ENCODE measurements at regions not wholly inside any gene's neighbourhood (a gene's known extent, or its start where the extent isn't known, plus 50 kb on each side); places are given as distances from the start of the nearest gene placed in this dataset.
A peak's percentile ranks its signal among the peaks of the same experiment; 100 is the strongest.

DNA sequence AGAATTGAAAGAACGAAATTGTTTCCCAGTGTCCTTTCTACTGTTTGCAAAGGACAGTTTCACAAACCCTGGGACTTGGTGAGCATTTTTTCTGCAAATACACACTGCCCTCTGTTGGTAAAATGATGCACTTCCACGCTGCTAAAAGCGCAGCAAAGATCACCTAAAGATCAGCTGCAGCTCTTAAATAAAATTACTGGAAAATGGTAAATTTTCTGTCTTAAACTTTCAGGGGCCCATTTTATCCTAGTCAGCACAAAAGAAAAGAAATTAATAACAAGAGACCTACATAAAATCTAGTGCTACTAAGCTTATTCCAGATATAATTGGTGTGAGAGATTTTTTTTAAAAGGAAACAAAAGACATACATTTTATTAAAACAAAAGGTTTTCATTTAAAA lies 566.0 kb downstream of the CAAP1 start:
- DNase-seq (ENCODE audit: low read depth in 2 of 3, low spot score in 1 of 3): peak in 1 of 3 donors; percentile 4

DNA sequence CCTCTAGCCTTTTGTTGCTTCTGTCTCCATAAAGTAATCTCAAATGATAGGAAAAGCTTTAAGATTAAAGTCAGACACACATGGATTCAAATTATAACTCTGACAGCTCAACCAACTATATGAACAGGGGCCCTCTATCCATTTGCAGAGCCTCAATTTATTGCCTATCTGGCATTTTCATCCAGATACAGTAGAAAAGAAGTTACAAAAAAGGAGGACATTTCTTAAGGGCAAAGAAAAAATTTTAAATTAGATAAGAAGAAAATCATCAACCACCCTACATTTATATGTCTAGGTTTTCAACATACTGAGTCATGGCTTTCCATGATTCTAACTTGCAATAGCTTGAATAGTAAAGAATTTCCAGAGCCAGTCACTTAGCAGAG lies 567.2 kb downstream of the CAAP1 start:
- DNase-seq (ENCODE audit: low read depth in 2 of 3, low spot score in 1 of 3): no peak

DNA sequence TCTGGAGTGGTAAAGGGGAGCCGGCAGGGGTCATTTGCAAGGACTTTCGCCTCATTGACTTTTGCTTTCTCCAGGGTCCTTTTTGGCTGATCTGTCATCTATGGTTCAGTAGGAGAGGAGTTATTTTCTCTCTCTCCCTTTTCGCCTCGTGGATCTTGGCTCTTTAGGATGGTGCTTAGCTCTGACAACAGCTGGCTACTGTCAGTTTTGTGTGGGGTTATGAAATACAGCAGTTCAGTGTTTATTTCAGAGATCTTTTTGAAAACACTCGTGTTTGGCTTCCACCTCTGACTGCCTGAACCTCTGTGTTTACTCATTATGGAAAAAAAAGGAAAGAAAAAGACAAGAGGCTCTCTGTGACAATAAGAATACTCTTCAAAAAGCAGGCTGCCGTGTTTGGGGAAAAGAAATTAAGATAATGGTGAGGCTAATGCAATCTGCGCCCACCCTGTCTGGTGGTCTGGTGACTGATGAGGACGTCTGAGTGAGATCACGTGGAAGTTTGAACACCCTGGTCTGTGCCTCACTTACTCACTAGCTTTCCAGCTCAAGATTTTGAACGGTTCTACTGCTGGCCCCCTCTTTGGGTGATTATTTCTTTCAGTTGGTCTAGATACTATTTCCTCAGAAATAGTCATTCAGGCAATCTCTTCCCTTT lies 567.7 kb downstream of the CAAP1 start:
- DNase-seq (ENCODE audit: low read depth in 2 of 3, low spot score in 1 of 3): no peak

DNA sequence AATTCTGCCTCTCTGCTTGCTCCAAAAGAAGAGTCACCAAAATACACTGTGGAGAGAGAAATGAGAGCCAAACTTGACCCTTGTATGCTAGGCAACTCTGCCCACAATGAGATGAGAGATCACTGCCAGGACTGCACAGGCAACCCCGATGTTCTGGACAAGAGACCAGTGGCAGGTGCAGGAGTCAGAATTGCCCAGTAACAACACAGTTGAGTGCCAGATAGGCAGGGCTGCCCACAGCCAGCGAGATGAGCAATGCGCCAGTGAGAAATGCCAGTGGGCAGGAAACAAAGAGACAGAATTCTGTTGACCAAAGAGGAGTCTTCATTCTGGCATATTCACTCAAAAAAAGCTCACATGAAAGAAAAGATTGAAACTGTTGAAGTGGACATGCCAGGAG lies 570.7 kb downstream of the CAAP1 start:
- DNase-seq (ENCODE audit: low read depth in 2 of 3, low spot score in 1 of 3): no peak

DNA sequence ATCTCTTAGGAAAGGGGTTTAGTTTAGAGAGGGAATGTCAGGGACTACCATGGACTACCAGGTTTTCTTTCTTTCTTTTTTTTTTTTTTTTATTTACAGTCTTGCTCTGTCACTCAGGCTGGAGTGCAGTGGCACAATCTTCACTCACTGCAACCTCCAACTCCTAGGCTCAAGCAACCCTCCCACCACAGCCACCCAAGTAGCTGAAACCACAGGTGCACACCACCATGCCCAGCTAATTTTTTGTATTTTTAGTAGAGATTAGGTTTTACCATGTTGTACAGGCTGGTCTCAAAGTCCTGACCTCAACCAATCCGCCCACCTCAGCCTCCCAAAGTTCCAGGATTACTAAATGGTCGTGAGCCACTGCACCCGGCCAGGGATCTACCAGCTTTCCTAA lies 572.7 kb downstream of the CAAP1 start:
- no peak for DNase-seq (ENCODE audit: low read depth in 2 of 3, low spot score in 1 of 3)

DNA sequence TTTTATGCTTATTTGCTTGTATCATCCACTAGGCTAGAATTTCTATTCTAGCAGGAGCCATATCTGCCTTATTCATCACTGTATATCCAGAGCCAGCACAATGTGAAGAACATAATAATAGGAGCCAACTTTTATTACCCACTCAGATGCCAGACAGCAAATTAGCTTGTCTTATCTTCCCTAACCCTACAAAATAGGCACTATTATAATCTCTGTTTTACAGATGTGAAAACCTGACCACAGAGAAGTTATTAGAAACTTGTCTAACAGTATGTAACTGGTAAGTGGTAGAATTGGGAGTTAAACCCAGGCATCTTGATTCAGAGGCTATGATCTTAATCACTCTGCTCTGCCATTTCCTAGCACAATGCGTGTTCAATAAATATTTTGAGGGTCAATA lies 579.5 kb downstream of the CAAP1 start:
- DNase-seq (ENCODE audit: low read depth in 2 of 3, low spot score in 1 of 3): no peak

DNA sequence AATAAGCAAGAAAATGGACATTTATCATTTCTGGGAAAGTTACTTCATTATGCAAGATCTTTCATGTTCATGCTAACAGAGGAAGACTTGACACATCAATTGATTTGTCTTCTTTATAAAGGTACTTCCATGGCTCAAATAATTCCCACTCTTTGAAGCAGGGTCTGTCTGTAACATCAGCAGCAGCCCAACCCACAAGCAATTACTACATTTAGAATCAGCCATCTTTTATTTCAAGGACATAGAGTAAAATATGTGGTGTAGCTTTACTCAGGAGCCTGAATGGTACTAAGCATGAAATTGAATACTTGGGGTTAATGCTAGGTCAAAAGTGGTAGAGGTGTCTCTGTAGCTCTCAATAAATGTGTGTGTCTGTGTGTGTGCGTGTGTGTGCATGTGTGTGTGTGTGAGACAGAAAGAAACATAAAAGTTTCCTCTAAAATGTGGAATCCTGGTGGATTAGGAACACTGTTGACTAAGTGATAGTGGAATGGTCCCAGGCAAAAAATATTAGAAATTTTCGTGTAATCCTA lies 581.1 kb downstream of the CAAP1 start:
- no peak for DNase-seq (ENCODE audit: low read depth in 2 of 3, low spot score in 1 of 3)

DNA sequence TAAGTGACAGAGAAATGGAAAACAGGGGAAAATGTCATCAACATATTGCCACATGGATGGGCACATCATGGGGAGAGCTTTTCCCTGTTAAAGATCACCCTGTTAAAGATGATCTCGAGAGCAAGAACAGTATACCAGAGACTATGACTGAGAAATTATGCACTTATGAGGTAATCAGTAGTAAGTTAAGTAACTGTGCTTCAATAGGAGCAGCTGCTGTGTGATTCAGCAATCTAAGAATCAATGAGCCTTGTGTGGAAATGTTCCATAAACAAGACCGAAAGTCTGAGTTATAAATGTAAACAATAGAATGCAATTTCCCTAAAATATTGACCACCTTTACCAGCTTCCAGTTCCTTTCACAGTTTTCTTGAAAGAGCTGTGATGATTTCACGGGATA lies 582.3 kb downstream of the CAAP1 start:
- DNase-seq (ENCODE audit: low read depth in 2 of 3, low spot score in 1 of 3): no peak

DNA sequence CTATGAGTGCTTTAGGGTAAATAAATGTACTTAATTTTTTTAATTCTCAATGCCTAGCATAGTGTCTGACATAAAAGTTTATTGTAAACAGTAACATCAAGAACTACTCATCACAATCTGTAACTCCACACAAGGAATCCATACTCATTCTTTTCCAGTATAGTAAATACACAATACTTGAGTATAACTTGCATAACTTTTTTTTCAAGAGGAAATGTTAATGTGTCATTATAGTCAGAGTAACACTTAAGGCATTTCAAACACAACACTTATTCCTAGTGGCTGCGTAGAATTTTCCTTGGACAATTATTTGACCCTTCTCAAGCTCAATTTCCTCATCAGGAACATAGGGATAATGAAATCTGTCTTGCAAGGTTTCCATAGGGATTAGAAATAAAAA lies 584.3 kb downstream of the CAAP1 start:
- no peak for DNase-seq (ENCODE audit: low read depth in 2 of 3, low spot score in 1 of 3)

DNA sequence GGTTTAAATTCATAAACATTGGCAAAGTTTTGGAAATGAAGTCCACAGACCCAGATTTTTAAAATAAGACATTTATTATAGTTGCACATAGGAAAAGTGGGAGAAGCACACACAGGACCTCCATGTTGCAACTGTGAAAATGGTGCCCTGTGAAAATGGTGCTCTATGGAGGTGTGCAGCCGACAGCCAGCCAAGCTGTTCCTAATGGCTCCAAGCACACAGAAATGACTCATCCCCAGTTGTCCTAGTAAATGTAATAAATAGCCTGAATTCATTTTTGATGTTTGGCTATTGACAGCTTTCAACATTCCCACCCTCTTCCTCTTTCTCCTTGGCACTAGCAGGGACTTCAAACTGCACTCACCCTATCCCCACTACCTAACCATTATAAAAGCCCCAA lies 590.9 kb downstream of the CAAP1 start:
- no peak for DNase-seq (ENCODE audit: low read depth in 2 of 3, low spot score in 1 of 3)

DNA sequence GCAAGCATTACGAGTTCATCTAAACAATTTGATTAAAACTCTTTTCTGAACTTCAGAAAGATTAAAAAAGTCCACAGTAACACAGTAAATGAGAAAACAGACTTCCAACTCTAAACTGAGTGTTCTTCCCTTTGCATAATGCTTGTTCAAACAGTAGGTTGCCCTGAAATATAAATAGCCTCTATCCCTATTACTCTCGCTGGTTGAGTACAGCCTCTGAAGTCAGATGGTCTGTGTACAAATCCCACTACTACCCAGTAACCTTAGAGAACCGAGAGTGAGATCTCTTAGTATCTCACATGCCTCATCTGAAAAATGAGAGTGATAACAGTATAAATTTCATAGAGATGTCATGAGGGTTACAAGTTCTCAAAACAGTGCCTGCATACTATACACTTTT lies 591.6 kb downstream of the CAAP1 start:
- DNase-seq (ENCODE audit: low read depth in 2 of 3, low spot score in 1 of 3): no peak

DNA sequence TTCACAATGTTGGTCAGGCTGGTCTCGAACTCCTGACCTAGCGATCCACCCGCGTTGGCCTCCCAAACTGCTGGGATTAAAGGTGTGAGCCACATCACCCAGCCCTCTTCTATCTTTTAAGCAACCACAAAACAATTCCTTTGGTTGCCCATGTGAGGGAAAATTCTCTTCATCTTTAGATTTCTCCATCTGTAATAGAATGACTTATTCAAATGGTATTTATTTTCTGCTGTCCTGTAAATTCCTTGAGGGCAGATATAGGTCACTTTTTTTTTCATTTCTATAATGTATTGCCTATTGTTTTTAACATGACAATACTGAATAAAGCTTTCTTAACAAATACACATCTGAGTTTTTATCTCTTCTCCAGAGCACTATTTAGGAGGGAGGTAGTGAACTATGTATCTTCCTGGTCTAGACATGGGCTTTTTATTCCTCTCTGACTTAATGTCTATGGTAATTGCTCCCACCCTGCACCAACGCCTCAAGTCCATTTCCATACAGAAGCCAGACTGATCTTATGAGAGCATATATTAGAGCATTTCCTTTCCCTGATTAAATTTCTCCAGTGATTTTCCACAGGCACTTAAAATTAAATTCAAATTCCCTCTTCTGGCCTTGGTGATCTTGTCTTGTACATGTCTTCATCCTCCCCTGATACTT lies 595.6 kb downstream of the CAAP1 start:
- DNase-seq (ENCODE audit: low read depth in 2 of 3, low spot score in 1 of 3): no peak

DNA sequence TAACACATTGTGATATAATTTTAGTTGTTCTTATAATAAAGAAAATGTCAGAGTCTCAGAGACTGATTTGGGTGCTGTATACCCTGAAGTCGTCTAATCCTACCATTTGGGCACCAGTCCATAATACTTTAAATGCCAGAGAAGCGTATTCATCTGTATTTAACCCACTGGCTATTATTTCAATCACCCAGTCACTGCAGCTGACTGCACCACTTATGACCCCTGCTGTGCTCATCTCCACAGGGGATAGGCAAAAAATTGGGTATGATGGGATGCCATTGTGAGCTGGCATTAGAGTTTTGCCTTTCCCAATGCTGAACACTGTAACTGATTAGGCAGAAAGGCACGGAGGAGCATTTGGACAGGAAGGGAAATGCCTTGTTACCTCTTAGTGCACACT lies 599.7 kb downstream of the CAAP1 start:
- DNase-seq (ENCODE audit: low read depth in 2 of 3, low spot score in 1 of 3): no peak

DNA sequence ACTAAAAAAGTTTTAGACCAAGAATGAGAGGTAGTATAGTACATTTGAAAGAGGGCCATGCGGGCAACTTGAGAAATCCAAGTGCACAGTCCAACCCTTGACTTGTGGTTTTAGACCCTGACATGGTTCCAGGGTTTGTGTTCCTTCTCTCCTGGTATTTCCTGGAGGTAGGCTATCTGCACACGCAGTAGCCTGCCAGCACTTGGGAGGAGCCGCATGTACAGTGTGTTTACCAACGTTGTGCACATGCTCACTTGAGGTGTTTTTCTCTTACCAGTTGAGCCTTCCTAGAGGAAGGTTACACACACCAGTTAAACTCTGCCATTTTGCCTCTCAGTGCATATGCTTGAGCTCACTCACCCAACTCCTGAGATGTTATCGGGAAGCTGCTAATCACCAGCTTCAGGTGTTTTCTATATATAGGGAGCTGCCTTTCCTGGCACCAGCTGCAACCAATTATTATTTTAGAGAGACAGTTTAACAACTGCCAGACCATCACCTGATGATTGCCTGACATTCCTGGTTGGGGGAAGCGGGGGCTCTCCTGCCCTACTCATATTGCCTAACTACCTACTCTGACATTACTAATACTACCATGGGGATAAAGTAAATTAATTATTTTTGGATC lies 593.4 kb upstream of the TUSC1 start:
- no peak for DNase-seq (ENCODE audit: low read depth in 2 of 3, low spot score in 1 of 3)

DNA sequence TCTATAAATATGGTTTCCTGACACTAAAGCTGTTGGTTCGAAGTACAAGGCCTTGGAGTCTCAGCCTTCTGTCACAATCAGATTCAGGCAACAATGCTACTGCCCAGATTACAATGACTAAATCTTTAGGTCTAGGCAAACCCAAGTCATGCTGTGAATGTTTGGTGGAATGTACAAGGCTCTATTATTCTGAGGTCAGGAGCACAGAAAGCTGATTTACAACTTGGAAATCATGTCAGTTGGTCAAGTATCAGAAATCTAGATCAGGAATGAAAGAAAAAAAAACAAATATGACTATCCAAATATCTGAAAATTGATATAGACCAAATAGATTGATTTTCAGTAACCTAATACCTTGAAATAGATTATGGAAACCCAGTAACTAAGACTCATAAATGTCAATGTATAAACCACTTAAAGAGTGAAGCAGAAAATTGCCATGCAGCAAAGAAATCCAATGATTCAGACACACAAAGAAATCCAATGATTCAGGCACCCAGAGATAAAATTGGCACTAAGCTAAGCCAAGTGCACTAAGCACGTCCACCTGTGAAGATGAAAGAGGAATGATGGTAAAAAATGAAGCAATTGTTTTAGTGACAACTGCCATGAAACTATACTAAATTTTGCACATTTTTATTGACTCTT lies 588.0 kb upstream of the TUSC1 start:
- no peak for DNase-seq (ENCODE audit: low read depth in 2 of 3, low spot score in 1 of 3)

DNA sequence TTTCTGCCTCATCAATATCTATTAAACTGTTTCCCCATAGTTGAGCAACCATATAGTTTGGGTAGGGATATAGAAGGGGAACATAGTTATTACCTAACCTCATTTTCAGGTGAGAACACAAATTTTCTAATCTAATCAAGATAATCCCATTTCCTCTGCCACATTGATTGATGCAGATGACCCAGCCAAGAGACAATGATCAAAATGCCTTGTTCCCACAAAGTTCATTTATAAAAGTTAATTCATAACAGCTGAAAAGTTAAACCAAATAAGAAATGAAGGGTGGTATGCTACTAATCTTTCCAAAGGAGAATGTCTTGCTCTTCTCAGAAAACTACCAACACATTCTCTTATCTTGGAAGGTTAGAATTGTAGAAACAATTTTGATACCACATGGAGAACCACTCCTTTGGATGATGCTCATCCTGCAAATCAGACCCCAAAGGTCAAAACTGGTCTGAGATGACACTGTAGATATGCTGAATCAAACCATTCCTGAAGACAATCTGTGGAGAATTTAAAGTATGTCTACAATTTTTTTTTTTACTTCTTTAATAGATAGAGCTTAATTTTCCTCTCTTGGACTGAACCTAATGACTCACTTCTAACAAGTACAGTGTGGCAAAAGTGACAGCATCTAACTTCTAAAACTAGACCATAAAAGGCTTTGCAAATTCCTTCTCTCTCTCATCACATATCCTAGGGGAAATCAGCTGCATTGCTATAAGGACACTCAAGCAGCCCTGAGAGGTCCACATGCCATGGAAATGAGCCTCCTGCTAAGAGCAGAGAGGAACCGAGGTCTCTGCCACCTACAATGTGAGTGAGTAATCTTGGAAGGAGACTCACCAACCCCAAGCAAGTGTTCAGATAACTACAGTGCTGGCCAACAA lies 586.7 kb upstream of the TUSC1 start:
- DNase-seq (ENCODE audit: low read depth in 2 of 3, low spot score in 1 of 3): no peak

DNA sequence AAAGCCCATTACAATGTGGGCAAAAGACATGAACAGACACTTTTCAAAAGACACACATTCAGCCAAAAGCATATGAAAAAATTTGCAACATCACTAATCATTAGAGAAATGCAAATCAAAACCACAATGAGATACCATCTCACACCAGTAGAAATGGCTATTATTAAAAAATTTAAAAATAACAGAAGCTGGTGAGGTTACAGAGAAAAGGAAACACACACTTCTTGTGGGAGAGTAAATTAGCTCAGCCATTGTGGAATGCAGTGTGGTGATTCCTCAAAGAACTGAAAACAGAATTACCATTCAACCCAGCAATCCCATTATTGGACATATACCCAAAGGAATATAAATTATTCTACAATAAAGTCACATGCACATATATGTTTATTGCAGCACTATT lies 585.2 kb upstream of the TUSC1 start:
- no peak for DNase-seq (ENCODE audit: low read depth in 2 of 3, low spot score in 1 of 3)

DNA sequence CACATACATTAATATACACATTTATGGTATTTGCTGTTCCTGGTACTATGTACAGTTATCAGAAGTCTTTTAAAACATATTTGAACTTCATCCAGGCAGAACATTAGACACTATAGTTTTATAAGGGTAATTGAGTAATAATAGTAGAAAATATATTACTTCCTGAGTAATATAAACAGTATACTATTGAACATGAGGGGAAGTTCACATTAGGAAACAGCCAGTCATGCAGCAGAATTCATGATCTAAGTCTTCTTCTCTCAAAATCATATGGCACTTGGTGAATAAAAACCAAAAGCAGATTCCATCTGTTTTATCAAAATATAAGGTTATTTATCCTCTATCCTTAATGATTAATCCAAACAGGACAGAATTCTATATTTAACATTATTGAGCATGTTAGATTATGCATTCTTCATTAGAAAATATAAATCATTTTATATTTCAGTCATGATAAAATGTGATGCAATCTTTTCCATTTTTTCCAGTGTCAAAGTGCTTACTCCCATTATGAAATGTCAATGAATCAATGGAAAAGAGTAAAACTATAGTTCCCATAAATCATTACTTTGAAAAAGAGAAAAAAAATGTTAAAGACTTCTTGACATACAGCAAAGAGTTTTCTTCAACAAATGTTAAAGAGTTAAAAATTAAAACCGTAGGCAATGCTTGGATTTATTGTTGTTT lies 584.3 kb upstream of the TUSC1 start:
- no peak for DNase-seq (ENCODE audit: low read depth in 2 of 3, low spot score in 1 of 3)

DNA sequence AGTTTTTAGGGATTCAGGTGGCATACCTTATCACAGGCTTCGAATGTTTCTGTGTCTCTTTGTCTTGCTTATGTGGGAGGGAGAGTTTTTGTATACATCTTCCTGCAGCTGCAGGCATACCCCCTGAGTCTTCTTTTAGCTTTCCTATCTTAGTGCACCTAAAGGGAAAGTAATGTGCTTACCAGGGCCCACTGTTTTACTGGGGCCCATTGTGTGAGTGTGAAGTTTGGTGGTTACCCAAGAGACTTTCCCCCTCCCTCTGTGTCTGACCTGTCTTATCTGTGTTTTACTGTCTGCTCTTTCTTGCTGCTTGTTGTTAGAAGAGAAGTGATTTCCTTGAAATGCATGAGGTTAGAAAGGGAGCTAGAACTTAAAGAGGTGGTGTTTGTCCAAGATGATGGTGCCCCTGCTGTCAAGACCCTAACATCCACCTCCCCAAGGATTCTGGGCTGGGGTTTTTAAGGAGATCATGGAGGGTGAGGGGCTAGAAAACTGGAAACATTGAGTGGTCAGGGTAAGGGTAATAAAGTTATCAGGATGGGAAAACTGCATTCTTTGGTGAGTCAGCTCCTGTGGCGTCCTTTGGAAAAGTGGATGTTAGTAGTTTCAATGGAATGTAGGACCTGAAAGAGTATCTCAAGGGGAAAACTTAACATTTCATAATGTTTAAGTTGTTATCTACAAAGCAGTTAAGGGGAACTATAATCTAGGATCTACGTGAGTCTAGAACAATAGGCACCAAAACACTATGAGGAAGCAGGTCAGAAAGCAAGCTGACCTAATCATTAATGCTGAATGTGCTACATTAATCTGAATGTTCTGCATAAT lies 583.5 kb upstream of the TUSC1 start:
- DNase-seq (ENCODE audit: low read depth in 2 of 3, low spot score in 1 of 3): no peak

DNA sequence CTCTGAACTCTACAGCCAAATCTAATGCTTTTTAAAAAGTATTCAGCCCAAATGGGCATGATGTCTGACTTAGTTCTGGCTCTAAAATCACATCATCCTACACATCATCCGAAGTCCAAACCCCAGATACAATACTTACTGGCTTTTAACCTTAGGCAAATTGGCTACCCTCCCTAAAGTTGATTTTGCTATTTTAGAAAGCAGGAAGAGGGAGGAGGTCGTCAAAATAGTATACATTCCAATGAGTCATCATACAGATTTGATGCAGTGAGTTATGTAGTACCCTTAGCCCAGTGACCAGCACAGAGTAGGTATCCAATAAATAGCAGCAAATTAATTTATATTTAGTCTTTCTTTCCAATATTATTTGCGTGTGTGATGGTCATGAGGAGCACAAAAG lies 582.0 kb upstream of the TUSC1 start:
- no peak for DNase-seq (ENCODE audit: low read depth in 2 of 3, low spot score in 1 of 3)

Data from stimulated activated CD4-positive, alpha-beta T cell treated with anti-CD3 and anti-CD28 coated beads, Interleukin-12 subunit alpha, Interleukin-12 subunit beta, amount 100 ng/mL, for 48 hours (primary cell).